Medulla oblongata (tissue), 1 donor: ENCODE measurements at regions not wholly inside any gene's neighbourhood (a gene's known extent, or its start where the extent isn't known, plus 50 kb on each side); places are given as distances from the start of the nearest gene placed in this dataset.

ENCODE experiments used
- DNase-seq: peaks from one replicate; pipeline ENCODE4 v3.0.0-alpha.2; 2015; ENCODE audit errors: extremely low spot score

- no peak for DNase-seq
Observed at GRCh38 chr20:7410150-7410549, 530.1 kb downstream of the HAO1 start.

- DNase-seq = no peak
Observed at GRCh38 chr20:7411075-7411474, 529.2 kb downstream of the HAO1 start.

- no peak for DNase-seq
Observed at GRCh38 chr20:7415427-7415826, 524.8 kb downstream of the HAO1 start.

GRCh38 chr20:7416382-7416781, 523.9 kb downstream of the HAO1 start:
- DNase-seq = no peak

GRCh38 chr20:7420345-7420744, 519.9 kb downstream of the HAO1 start:
- DNase-seq = no peak

GRCh38 chr20:7426890-7427496, 513.3 kb downstream of the HAO1 start:
- no peak for DNase-seq

- DNase-seq = no peak
Observed at GRCh38 chr20:7428946-7429345, 511.3 kb downstream of the HAO1 start.

- DNase-seq = no peak
Observed at GRCh38 chr20:7432612-7433011, 507.6 kb downstream of the HAO1 start.

- no peak for DNase-seq
Observed at GRCh38 chr20:7437311-7437710, 502.9 kb downstream of the HAO1 start.

- DNase-seq = no peak
Observed at GRCh38 chr20:7449269-7449668, 491.0 kb downstream of the HAO1 start.

- DNase-seq = no peak
Observed at GRCh38 chr20:7452890-7453289, 487.4 kb downstream of the HAO1 start.

GRCh38 chr20:7454047-7454446, 486.2 kb downstream of the HAO1 start:
- no peak for DNase-seq

- no peak for DNase-seq
Observed at GRCh38 chr20:7458459-7458858, 481.8 kb downstream of the HAO1 start.

GRCh38 chr20:7459083-7459482, 481.2 kb downstream of the HAO1 start:
- DNase-seq = no peak

GRCh38 chr20:7463290-7463689, 477.0 kb downstream of the HAO1 start:
- no peak for DNase-seq

GRCh38 chr20:7470912-7471311, 469.3 kb downstream of the HAO1 start:
- no peak for DNase-seq

- no peak for DNase-seq
Observed at GRCh38 chr20:7490288-7490687, 450.0 kb downstream of the HAO1 start.

- no peak for DNase-seq
Observed at GRCh38 chr20:7492257-7492656, 448.0 kb downstream of the HAO1 start.

GRCh38 chr20:7493311-7493710, 446.9 kb downstream of the HAO1 start:
- no peak for DNase-seq

- DNase-seq = no peak
Observed at GRCh38 chr20:7496394-7496991, 443.8 kb downstream of the HAO1 start.

- DNase-seq = no peak
Observed at GRCh38 chr20:7497985-7498384, 442.3 kb downstream of the HAO1 start.

- DNase-seq = no peak
Observed at GRCh38 chr20:7499201-7499600, 441.1 kb downstream of the HAO1 start.

- no peak for DNase-seq
Observed at GRCh38 chr20:7500231-7500663, 440.0 kb downstream of the HAO1 start.

GRCh38 chr20:7503501-7503900, 436.8 kb downstream of the HAO1 start:
- DNase-seq = no peak
